Activated gamma-delta T cell treated with Interleukin-2 at 50 U/mL for 16 hours (primary cell): ENCODE measurements at regions not wholly inside any gene's neighbourhood (a gene's known extent, or its start where the extent isn't known, plus 50 kb on each side); places are given as distances from the start of the nearest gene placed in this dataset.

Experiments
- DNase-seq: peaks from one replicate; pipeline ENCODE4 v3.0.0-alpha.2; 2020

GRCh38 chr5:74336297-74336696 is 304.2 kb downstream of the ENC1 start:
- no peak for DNase-seq

GRCh38 chr5:74334762-74335384 is 305.7 kb downstream of the ENC1 start:
- DNase-seq = no peak

DNA sequence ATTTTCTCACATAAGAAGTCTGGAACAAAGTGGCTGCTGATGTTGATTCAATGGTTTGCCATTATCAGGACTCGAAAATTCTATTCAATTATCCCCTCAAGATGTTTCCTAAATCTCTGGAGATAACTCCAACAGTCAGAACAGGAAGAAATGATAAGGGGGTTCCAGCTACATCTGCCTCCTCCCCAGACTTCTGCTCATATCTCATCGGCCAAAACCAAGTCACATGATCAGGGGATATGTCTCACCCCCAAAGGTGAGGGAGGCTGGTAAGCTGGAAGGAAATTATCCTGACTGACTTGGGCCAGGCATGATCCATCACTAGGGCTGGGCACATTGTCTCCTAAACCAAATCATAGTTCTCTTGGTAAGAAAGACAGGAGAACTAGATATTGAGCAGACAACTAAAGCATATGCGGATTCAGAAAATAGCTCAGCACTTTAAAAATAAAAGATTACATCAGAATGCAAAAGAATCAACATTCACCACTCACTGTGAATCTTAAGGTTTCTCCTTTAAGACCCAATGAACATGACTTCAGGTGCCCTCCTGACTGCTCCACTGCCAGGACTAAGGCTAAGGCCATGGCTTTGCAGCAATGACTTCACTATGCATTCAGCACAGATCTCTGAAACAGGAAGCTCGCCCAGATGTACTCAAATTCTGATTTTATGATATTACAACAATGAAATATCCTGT is 306.3 kb downstream of the ENC1 start:
- DNase-seq = no peak

DNA sequence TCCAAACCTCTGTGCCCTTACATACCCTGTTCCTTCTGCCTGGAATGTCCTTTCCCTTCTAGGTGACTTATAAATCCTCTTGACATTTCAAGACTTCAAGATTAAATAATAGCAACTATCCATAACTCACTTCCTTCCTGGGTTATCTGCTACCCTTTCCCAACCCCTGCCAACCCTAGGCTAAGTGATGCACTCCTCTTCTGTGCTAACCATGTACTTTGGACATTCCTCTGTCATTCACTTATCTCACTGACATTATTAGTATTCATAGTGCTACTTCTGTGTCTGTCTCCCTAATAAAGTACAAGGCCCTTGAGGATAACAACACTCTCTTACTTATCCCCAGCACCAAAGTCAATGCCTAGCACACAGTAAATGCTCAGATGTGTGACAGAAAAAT is 307.1 kb downstream of the ENC1 start:
- no peak for DNase-seq

- DNase-seq = no peak
These were observed 307.8 kb downstream of the ENC1 start for GRCh38 chr5:74332682-74333081.

DNA sequence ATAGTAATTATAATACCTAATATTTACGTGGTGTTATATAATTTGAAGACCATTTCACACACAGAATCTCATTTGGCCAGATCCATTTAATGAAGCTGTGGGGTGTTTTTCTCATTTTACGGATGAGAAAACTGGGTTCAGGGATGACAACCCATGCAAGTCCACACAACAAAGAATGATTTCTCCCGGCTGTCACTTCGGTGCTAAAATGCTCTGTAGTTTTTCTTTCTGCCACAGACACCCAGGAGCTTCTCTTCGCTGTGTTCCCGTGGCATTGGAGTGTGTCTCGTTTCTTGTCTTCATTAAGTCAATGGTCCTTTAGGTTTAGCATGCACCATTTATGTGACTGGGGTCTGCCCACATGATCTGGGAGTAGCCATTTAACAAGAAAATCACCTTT is 308.5 kb downstream of the ENC1 start:
- no peak for DNase-seq

- no peak for DNase-seq
These were observed 312.3 kb downstream of the ENC1 start for GRCh38 chr5:74328221-74328630.

DNA sequence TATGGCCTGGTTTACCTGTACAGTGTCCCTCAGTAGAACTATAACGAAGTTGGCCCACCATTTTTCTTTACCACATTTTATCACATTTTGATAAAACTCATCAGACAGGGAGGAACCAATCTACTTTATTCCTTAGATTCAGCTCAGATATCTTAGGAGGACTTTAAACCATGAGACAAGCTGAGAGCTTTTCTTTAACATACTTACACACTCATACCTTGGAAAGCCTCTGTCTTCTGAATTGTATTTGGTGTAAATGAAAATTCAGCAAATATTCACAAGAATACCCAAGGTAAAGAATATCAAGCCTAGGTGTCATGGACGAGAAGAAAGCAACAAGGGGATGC is 313.2 kb downstream of the ENC1 start:
- no peak for DNase-seq

GRCh38 chr5:74326571-74327338 is 313.8 kb downstream of the ENC1 start:
- DNase-seq = peak; percentile 36

GRCh38 chr5:74325866-74326265 is 314.7 kb downstream of the ENC1 start:
- no peak for DNase-seq

GRCh38 chr5:74324556-74324955 is 316.0 kb downstream of the ENC1 start:
- no peak for DNase-seq

GRCh38 chr5:74322944-74323343 is 317.6 kb downstream of the ENC1 start:
- no peak for DNase-seq

DNA sequence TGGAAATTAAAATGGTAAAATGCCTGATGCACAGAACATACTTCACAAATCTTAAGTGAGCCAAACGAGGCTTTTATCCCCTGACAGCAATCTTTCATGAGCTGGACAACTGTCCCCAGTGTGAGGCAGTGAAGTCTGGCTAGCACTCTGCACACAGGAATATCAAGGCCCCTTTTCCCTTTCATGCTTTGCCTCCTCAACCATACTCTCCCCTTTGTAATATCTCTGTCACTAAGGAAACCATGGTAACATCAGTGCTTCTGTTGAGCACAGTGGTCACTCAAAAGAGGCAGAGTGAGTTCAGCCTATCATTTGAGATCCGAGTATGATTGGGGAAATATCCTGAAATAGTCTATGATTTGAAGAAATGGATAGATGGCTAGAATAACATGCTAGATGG is 318.3 kb downstream of the ENC1 start:
- no peak for DNase-seq

GRCh38 chr5:74321326-74321725 is 319.2 kb downstream of the ENC1 start:
- DNase-seq = no peak

- DNase-seq = no peak
These were observed 320.0 kb downstream of the ENC1 start for GRCh38 chr5:74320526-74320925.

DNA sequence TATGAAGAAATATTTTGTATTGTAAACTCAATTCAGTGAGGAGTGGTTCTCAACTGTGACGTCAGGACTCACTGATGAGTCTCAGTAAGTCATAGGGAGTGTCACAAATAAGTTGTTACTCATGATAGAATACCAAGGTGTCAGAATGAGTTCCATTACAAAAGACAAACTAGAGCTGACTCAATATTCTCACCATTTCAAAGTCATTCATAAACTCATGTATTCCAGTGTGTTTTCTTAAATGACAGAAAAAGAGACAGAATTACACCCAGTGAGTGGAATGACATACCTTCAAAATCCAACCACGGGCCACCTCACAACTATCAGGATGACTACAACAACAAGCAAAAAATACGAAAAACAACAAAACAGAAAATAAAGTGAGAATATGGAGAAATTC is 321.5 kb downstream of the ENC1 start:
- no peak for DNase-seq

GRCh38 chr5:74316064-74316603 is 324.4 kb downstream of the ENC1 start:
- no peak for DNase-seq

DNA sequence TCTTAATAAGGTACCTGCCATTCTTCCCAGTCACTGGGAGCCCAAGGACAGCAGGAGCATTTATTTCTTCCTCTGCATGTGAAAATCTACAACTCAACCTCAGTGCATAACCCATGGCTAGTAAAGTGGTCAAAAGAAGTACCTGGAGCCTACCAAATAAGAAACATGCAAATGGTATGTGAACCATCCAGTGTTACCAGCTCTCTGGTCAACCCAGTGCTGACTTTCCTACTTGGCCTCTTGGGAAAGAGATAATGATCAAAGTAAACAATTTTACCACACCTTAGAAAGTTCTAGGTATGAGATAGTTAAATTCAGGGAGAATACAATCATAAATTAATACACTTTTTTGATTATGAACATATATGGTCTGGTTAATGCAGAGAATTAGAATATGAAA is 325.6 kb downstream of the ENC1 start:
- DNase-seq = no peak

DNA sequence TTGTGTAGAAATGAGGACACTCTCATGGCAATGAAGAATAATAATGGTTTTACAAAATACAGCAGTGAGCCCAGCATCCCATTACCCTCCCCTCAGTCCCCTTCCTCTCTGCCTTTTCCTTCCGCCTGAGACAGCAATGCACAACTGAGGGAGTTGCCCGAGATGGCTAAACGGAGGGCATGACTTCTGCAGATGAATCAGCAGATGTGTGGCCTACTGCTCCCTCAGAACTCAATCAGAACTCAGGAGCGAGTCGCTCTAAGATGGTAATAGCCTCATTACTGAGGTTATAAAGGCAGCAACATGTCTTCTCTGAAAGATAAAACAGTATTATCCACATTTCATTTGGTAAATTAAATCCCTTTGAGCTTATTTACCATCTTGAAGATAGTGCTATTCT is 326.6 kb downstream of the ENC1 start:
- DNase-seq = no peak

DNA sequence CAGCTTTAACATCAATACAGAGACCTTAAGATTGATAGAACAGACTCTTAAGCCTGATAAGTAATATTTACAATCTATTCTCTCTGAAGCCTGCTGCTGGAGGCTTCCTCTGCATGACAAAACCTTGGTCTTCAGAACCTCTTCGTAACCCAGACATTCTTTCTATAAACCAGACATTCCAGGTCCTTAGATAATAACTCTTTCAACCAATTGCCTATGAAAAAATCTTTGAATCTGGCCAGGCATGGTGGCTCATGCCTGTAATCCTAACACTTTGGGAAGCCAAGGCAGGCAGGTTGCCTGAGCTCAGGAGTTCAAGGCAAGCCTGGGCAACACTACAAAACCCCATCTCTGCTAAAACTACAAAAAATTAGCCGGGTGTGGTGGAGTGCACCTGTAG is 327.8 kb downstream of the ENC1 start:
- no peak for DNase-seq

GRCh38 chr5:74311961-74312360 is 328.6 kb downstream of the ENC1 start:
- no peak for DNase-seq

DNA sequence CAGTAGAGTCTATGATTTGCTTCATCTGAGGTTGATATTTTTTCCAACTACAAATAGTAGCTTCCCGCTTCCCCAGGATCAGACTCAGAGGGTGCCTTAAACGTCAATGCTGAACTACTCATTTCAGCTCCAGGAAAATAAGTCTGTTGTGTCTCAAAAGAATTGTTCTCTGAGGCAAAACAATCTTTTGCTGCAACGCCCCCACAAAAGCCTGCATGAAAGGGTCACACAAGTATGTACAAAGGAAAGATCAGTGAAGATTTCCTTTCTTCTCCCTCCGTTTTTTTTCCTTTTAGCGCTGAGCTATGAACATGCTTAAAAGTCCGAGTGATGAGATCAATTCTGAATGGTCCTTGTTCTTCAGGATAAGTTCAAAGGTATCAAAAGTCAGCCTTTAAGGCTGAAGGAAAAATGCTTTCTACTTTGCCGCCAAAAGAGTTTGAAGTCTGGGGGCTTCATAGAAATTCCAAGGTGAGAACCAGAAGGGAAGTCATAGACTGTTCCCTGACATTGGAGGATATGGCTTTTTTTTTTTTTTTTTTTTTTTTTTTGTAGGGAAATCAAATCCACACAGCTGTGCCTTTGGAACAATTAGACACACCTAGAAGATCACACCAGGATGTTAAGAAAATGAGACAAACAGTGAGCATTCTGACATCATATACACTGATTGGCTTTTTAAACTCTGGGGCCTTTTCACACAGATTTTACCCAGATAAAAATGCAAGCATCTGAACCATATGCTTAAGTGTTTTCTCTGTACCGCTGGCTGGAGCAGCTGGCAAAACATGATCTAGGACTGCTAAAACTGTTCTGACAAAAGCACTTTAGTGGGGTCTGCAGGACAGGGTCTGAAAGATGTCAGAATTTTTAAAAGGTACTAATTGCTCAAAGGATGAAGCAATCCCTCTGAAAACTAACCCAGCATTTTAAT is 329.3 kb downstream of the ENC1 start:
- no peak for DNase-seq

- DNase-seq = no peak
These were observed 330.1 kb downstream of the ENC1 start for GRCh38 chr5:74310386-74310785.
